ENCODE measurements at regions not wholly inside any gene's neighbourhood (a gene's known extent, or its start where the extent isn't known, plus 50 kb on each side); places are given as distances from the start of the nearest gene placed in this dataset.

DNA sequence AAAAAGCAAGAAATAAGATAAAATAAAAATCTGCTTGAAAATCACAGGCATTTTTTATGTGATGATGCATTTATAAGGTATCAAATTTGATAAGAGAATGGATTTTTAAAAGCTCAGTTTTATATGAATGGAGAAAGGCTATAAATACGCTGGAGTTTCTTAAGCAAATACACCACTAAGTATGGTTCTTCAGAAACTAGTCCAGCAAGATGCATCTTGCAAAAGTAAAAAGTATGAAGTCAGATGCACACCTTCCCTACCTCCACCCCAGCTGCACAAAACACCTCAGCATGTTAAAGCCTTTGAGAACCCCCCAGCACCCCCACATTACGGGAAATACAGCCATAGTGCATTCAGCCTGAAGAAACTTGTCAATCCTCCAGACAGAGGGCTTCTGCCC lies 143.1 kb upstream of the PROX1 start:
- TF ChIP-seq CTCF (IDR thresholded peaks at IDR 0.05) (no peak), TCF7L2 (IDR thresholded peaks at IDR 0.05; ENCODE audit: low read depth, low read length) (no peak), REST (IDR thresholded peaks at IDR 0.05; ENCODE audit: insufficient read depth in 1 of 2, low read depth in 2 of 2, low read length in 1 of 2) (no peak)

Data from Panc1 (cell line).